ENCODE measurements at regions not wholly inside any gene's neighbourhood (a gene's known extent, or its start where the extent isn't known, plus 50 kb on each side); places are given as distances from the start of the nearest gene placed in this dataset.

DNA sequence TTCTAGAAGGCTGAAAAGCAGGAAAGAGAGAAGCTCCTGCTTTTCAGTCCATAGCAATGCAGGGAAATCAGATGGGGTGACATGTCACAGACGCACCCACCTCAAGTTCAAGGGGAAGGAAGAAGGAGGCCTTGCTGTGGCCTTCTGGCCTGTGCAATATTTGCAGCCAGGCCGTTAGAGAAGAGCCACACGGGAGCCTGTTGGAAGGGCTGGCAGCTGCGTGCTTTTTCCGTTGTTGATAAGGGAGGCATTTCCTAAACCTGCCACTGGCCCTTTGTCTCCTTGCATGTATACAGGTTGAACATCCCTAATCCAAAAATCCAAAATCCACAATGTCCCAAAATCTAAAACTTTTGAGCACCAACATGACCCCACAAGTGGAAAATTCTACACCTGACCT is 492.5 kb upstream of the ZMIZ1 start:
- no peak overlapping the region for H3K27ac ChIP-seq
- no peaks in the 10 kb centered on the region for H3K9me3 ChIP-seq
- H3K36me3 ChIP-seq (ENCODE audit: low read depth, missing control alignments): no peaks in the 10 kb centered on the region
- DNase-seq: no peak
- 36 to 72% methylated on average over 5 of the region's 5 CpGs for WGBS, 2 donors
- intact Hi-C loops (cut with DNase I; ENCODE audit: low total_unique reads): no loop called here
- no peaks in the 10 kb centered on the region for H3K4me1 ChIP-seq
- TF ChIP-seq, protein P1, sequence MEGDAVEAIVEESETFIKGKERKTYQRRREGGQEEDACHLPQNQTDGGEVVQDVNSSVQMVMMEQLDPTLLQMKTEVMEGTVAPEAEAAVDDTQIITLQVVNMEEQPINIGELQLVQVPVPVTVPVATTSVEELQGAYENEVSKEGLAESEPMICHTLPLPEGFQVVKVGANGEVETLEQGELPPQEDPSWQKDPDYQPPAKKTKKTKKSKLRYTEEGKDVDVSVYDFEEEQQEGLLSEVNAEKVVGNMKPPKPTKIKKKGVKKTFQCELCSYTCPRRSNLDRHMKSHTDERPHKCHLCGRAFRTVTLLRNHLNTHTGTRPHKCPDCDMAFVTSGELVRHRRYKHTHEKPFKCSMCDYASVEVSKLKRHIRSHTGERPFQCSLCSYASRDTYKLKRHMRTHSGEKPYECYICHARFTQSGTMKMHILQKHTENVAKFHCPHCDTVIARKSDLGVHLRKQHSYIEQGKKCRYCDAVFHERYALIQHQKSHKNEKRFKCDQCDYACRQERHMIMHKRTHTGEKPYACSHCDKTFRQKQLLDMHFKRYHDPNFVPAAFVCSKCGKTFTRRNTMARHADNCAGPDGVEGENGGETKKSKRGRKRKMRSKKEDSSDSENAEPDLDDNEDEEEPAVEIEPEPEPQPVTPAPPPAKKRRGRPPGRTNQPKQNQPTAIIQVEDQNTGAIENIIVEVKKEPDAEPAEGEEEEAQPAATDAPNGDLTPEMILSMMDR (IDR thresholded peaks at IDR 0.05): no peak
- no peak for TF ChIP-seq POLR2A (IDR thresholded peaks at IDR 0.05)
- H3K4me3 ChIP-seq: no peak overlapping the region
- no peaks in the 10 kb centered on the region for H3K27me3 ChIP-seq

DNA sequence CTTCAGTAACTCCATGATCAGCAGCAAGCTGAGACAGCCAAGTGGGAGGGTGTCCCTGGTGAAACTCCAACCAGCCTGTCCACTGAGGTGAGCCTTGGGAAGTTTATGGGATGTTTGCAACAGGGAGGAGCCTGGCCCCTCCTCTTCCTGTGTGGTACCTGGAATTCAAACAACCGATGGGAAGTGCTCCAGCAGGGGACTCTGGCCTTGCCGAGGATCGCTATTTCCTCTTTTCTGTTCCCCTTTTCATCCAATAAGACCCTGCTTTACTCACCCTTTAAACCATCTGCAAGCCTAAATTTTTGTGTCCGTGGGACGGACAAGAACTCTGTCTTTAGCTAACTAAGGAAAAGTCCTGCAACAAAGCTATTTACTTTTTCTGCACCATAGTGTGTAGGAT is 491.1 kb upstream of the ZMIZ1 start:
- H3K4me1 ChIP-seq: no peaks in the 10 kb centered on the region
- H3K27me3 ChIP-seq: no peaks in the 10 kb centered on the region
- TF ChIP-seq POLR2A (IDR thresholded peaks at IDR 0.05): no peak
- TF ChIP-seq, protein P1 (IDR thresholded peaks at IDR 0.05): no peak
- WGBS, 2 donors: 74 to 80% methylated on average over 5 of the region's 5 CpGs
- H3K36me3 ChIP-seq (ENCODE audit: low read depth, missing control alignments): no peaks in the 10 kb centered on the region
- H3K27ac ChIP-seq: no peak overlapping the region
- no peaks in the 10 kb centered on the region for H3K9me3 ChIP-seq
- intact Hi-C loops (cut with DNase I; ENCODE audit: low total_unique reads): no loop called here
- H3K4me3 ChIP-seq: no peak overlapping the region
- no peak for DNase-seq

DNA sequence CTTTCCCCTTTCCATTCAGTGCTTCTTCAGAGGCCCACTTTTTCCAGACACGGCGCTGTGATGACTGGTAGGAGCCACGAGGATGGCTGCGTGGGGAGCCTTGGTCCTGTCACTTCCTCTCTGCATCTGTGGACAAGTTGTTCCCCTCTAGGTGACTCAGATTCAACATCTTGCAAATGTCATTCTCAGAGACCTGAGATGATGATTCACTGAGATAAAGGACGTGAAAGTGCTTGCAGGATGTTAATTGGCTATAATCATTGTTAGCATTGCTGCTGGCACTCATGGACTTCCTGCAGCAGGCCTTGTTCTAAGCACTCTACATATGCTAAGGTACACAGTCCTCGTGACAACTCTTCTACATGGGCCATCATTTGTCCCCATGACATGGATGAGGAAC is 489.8 kb upstream of the ZMIZ1 start:
- WGBS, 2 donors: 95 to 100% methylated on average over 6 of the region's 6 CpGs
- TF ChIP-seq POLR2A (IDR thresholded peaks at IDR 0.05): no peak
- TF ChIP-seq, protein P1 (IDR thresholded peaks at IDR 0.05): no peak
- Histone ChIP-seq H3K36me3 (ENCODE audit: low read depth, missing control alignments) (no peaks in the 10 kb centered on the region), H3K27me3 (no peaks in the 10 kb centered on the region), H3K4me3 (no peak overlapping the region), H3K9me3 (no peaks in the 10 kb centered on the region), H3K27ac (no peak overlapping the region), H3K4me1 (no peaks in the 10 kb centered on the region)
- intact Hi-C loops (cut with DNase I; ENCODE audit: low total_unique reads): no loop called here
- no peak for DNase-seq

DNA sequence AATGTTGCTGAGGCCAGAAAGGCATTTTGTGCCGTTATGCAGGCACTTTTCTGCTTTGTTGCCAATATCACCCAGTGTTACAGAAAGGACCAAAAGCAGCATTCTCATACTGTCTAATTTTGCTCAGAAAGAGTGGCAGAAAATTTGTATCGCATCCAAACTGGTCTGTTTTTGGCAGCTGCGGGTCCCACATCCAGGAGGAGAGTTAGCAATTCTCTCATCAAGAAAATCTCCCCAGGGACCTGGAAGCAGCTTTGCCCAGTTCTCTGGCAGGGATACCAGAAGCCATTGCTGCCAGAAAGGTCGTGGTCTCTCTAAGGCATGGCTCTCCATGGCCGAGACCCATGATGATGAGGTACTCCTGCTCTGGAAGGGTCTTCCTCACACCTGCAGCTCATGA is 489.2 kb upstream of the ZMIZ1 start:
- TF ChIP-seq, protein P1 (IDR thresholded peaks at IDR 0.05): no peak
- no peak for TF ChIP-seq POLR2A (IDR thresholded peaks at IDR 0.05)
- Histone ChIP-seq H3K27ac (no peak overlapping the region), H3K36me3 (ENCODE audit: low read depth, missing control alignments) (no peaks in the 10 kb centered on the region), H3K27me3 (no peaks in the 10 kb centered on the region), H3K4me3 (no peak overlapping the region), H3K4me1 (no peaks in the 10 kb centered on the region), H3K9me3 (no peaks in the 10 kb centered on the region)
- intact Hi-C loops (cut with DNase I; ENCODE audit: low total_unique reads): no loop called here
- no peak for DNase-seq
- 72 to 85% methylated on average over 4 to 5 of the region's 5 CpGs for WGBS, 2 donors

DNA sequence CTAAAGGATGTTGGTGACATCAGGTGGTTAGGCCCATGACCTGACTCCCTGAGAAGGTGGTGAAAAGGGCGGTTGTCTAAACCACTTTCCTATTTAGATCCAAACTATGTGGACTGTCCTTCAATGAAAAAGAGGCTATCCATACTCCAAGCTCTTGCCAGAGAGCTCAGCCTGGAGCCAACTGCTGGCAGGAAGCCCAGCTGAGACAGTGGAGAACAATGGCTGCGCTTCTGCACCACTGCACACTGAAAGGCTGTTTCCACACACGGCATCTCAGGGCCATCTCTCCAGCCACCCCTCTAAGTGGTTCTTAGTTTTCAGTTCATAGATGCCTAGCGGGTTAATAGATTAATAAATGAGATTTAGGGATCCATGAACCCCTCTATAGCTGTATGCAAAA is 488.8 kb upstream of the ZMIZ1 start:
- Histone ChIP-seq H3K4me1 (no peaks in the 10 kb centered on the region), H3K27ac (no peak overlapping the region), H3K36me3 (ENCODE audit: low read depth, missing control alignments) (no peaks in the 10 kb centered on the region), H3K4me3 (no peak overlapping the region), H3K27me3 (no peaks in the 10 kb centered on the region), H3K9me3 (no peaks in the 10 kb centered on the region)
- WGBS, 2 donors: 45 to 64% methylated on average over 4 of the region's 4 CpGs
- peak; percentile 87 for DNase-seq
- intact Hi-C loops (cut with DNase I; ENCODE audit: low total_unique reads): no loop called here
- TF ChIP-seq, protein P1 (IDR thresholded peaks at IDR 0.05): no peak

Measured in testis (tissue), 2 donors.